IMR-90 (cell line): ENCODE measurements at regions not wholly inside any gene's neighbourhood (a gene's known extent, or its start where the extent isn't known, plus 50 kb on each side); places are given as distances from the start of the nearest gene placed in this dataset.

Experiments used
- ATAC-seq: fragments of 200-7000 bp; cut with Tn5 transposase; 2 replicates; pipeline ENCODE4 v1.9.1; 2020; ENCODE audit warnings: low read depth, mild to moderate bottlenecking, moderate library complexity
- BruUV-seq: library from RNA; stranded (reverse); fragments of 400-500 nt; replicated peaks from 2 replicates; lab custom pipeline; 2021; lab: Mats Ljungman, UMichigan
- CTCF ChIA-PET: fragments of 300-600 bp; formaldehyde crosslinking; extraction: SDS; loops from one replicate; lab custom pipeline; 2021; ENCODE audit warnings: antibody characterized with exemption; lab: Yijun Ruan, JAX
- POLR2A ChIA-PET: fragments of 300-600 bp; sonication (Branson Sonifier 250); formaldehyde crosslinking; loops from one replicate; lab custom pipeline; 2022; ENCODE audit warnings: antibody characterized with exemption; ENCODE audit not compliant: unreplicated experiment; lab: Charles Lee
- DNase-seq: peaks from one replicate; pipeline ENCODE4 v3.0.0; 2013
- H2AFZ ChIP-seq: replicated peaks from 2 replicates; pipeline ENCODE3; 2013; ENCODE audit warnings: low read length, mild to moderate bottlenecking; ENCODE audit not compliant: poor library complexity
- H2AK5ac ChIP-seq: 2 replicates; pipeline ENCODE4 v1.6.1; 2013; ENCODE audit warnings: low read depth, low read length, inconsistent platforms
- H2AK9ac ChIP-seq: replicated peaks from 2 replicates; pipeline ENCODE3; 2013; ENCODE audit warnings: mild to moderate bottlenecking, low read depth, low read length, moderate library complexity; ENCODE audit not compliant: poor library complexity
- H2BK120ac ChIP-seq: 2 replicates; pipeline ENCODE4 v1.6.1; 2013; ENCODE audit warnings: low read depth, low read length, inconsistent platforms
- H2BK15ac ChIP-seq: 3 replicates; pipeline ENCODE4 v1.6.1; 2013; ENCODE audit warnings: low read depth, low read length, inconsistent platforms
- H2BK20ac ChIP-seq: 2 replicates; pipeline ENCODE4 v1.6.1; 2013; ENCODE audit warnings: low read depth, mild to moderate bottlenecking, inconsistent platforms, low read length, moderate library complexity
- H2BK5ac ChIP-seq: 2 replicates; pipeline ENCODE4 v1.6.1; 2013; ENCODE audit warnings: mild to moderate bottlenecking, low read depth, low read length, inconsistent platforms; ENCODE audit not compliant: poor library complexity, severe bottlenecking
- H3K14ac ChIP-seq: replicated peaks from 2 replicates; pipeline ENCODE4 v1.6.1; 2013; ENCODE audit warnings: low read depth, low read length, inconsistent platforms
- H3K18ac ChIP-seq: 2 replicates; pipeline ENCODE4 v1.6.1; 2013; ENCODE audit warnings: low read depth, low read length, control low read depth
- H3K23ac ChIP-seq: 2 replicates; pipeline ENCODE4 v1.6.1; 2013; ENCODE audit warnings: low read depth, low read length, inconsistent platforms
- H3K27ac ChIP-seq: 2 replicates; pipeline ENCODE4 v1.5.1; 2013; ENCODE audit warnings: mild to moderate bottlenecking, control low read depth, low read length; ENCODE audit not compliant: insufficient read depth
- H3K27me3 ChIP-seq: 2 replicates; pipeline ENCODE4 v1.6.1; 2013; ENCODE audit warnings: low read length; ENCODE audit not compliant: control insufficient read depth, insufficient read depth
- H3K36me3 ChIP-seq: 2 replicates; pipeline ENCODE4 v1.6.1; 2013; ENCODE audit warnings: low read length, mixed read lengths; ENCODE audit not compliant: control insufficient read depth, insufficient read depth
- H3K4ac ChIP-seq: 2 replicates; pipeline ENCODE4 v1.6.1; 2013; ENCODE audit warnings: low read depth, low read length, inconsistent platforms
- H3K4me1 ChIP-seq: 2 replicates; pipeline ENCODE4 v1.6.1; 2013; ENCODE audit warnings: low read length, mixed read lengths; ENCODE audit not compliant: control insufficient read depth, insufficient read depth
- H3K4me2 ChIP-seq: 2 replicates; pipeline ENCODE4 v1.6.1; 2013; ENCODE audit warnings: low read depth, mild to moderate bottlenecking, control low read depth, low read length, moderate library complexity
- H3K4me3 ChIP-seq: 2 replicates; pipeline ENCODE4 v1.5.1; 2013; ENCODE audit warnings: low read depth, mild to moderate bottlenecking, control low read depth, low read length, moderate library complexity; ENCODE audit not compliant: insufficient read depth
- H3K56ac ChIP-seq: 2 replicates; pipeline ENCODE4 v1.6.1; 2013; ENCODE audit warnings: low read length, inconsistent platforms; ENCODE audit not compliant: insufficient read depth; ENCODE audit errors: extremely low read depth
- H3K79me1 ChIP-seq, 2 experiments: 2 replicates each; pipeline ENCODE4 v1.6.1; 2013; ENCODE audit warnings: low read length in 2 of 2, inconsistent platforms in 1 of 2, low read depth in 1 of 2
- H3K9ac ChIP-seq: 2 replicates; pipeline ENCODE4 v1.6.1; 2013; ENCODE audit warnings: low read depth, low read length, control low read depth
- H3K9me1 ChIP-seq: 2 replicates; pipeline ENCODE4 v1.6.1; 2013; ENCODE audit warnings: low read length, inconsistent platforms; ENCODE audit not compliant: insufficient read depth
- H3K9me3 ChIP-seq: 2 replicates; pipeline ENCODE4 v1.6.1; 2013; ENCODE audit warnings: low read length; ENCODE audit not compliant: control insufficient read depth, insufficient read depth
- H4K20me1 ChIP-seq: 2 replicates; pipeline ENCODE4 v1.6.1; 2013; ENCODE audit warnings: low read length, inconsistent platforms; ENCODE audit not compliant: insufficient read depth
- H4K5ac ChIP-seq: 2 replicates; pipeline ENCODE4 v1.6.1; 2013; ENCODE audit warnings: mild to moderate bottlenecking, low read depth, low read length, control low read depth
- H4K8ac ChIP-seq, 2 experiments: 2 replicates each; pipeline ENCODE4 v1.6.1; 2013; ENCODE audit warnings: low read depth in 2 of 2, low read length in 2 of 2, control low read depth in 1 of 2, inconsistent platforms in 1 of 2
- H4K91ac ChIP-seq: 2 replicates; pipeline ENCODE4 v1.6.1; 2013; ENCODE audit warnings: low read depth, low read length, inconsistent platforms; ENCODE audit not compliant: insufficient read depth
- BHLHE40 ChIP-seq: fragments of 150-350 bp; IDR thresholded peaks from 2 replicates; pipeline ENCODE4 v1.6.1; 2016; ENCODE audit warnings: mild to moderate bottlenecking, low read depth, low read length
- CEBPB ChIP-seq: IDR thresholded peaks from 2 replicates; pipeline ENCODE4 v1.6.1; 2012; ENCODE audit warnings: low read depth, low read length, improper control_type of control experiment
- MXI1 ChIP-seq: IDR thresholded peaks from 2 replicates; pipeline ENCODE4 v1.6.1; 2012; ENCODE audit warnings: low read depth, mild to moderate bottlenecking, low read length, moderate library complexity, borderline replicate concordance
- WGBS, 2 experiments: methylation state at CpG; one replicate each; pipeline versions ENCODE4 v1.1.5 to v1.1.7; 2013; ENCODE audit warnings: missing lambda C conversion rate in 2 of 2; ENCODE audit not compliant: insufficient read length in 1 of 2; ENCODE audit errors: extremely low coverage in 2 of 2; 5-methylcytosine and 5-hydroxymethylcytosine counted together
- dilution Hi-C: fragments of 300-500 bp; cut with HindIII; formaldehyde crosslinking; loops from one replicate; pipeline ENCODE4 v1.14.3; 2018; ENCODE audit warnings: low sequenced_read_pairs; ENCODE audit not compliant: unreplicated experiment
- in situ Hi-C: fragments of 300-500 bp; cut with MboI; formaldehyde crosslinking; loops from 3 replicates; pipeline ENCODE4 v1.14.3; 2019; ENCODE audit warnings: low sequenced_read_pairs, inconsistent platforms, mixed read lengths
- intact Hi-C: fragments of 100-400 bp; cut with micrococcal nuclease; formaldehyde crosslinking; loops from 2 replicates; pipeline ENCODE4 v1.10.0; 2022

- Histone ChIP-seq H2BK5ac (no peak overlapping the region), H3K9me1 (no peaks in the 10 kb centered on the region), H4K91ac (no peak overlapping the region), H3K4me3 (no peak overlapping the region), H3K4ac (no peak overlapping the region), H3K36me3 (no peaks in the 10 kb centered on the region), H3K23ac (no peak overlapping the region), H3K27me3 (no peaks in the 10 kb centered on the region), H4K8ac (no peak overlapping the region), H2BK20ac (no peak overlapping the region), H2AFZ (no peak overlapping the region), H3K79me1 (no peaks in the 10 kb centered on the region), H2AK5ac (no peak overlapping the region), H3K56ac (no peak overlapping the region), H3K9ac (no peak overlapping the region), H3K14ac (no peak overlapping the region), H3K27ac (no peak overlapping the region), H3K9me3 (peaks cover 14% of the 10 kb centered on the region), H2BK15ac (no peak overlapping the region), H2AK9ac (no peak overlapping the region), H3K4me2 (no peak overlapping the region), H4K5ac (no peak overlapping the region), H2BK120ac (no peak overlapping the region), H3K4me1 (no peaks in the 10 kb centered on the region), H4K20me1 (no peaks in the 10 kb centered on the region), H3K18ac (no peak overlapping the region)
- TF ChIP-seq MXI1 (no peak), BHLHE40 (no peak), CEBPB (no peak)
- BruUV-seq, result no TSS peak
- in situ Hi-C loops, result no loop called here
- ChIA-PET CTCF (no interaction called here), POLR2A (no interaction called here)
- intact Hi-C loops, result no loop called here
- ATAC-seq (no peak), DNase-seq (no peak)
- dilution Hi-C loops, result no loop called here
- WGBS, 2 experiments, result 83% methylated on average over 2 of the region's 6 CpGs; no CpG with 5 or more reads in 1 of the 2 experiments
Measured at GRCh38 chr3:1752205-1752604, 346.5 kb upstream of the CNTN4 start.
